ENCODE measurements at regions not wholly inside any gene's neighbourhood (a gene's known extent, or its start where the extent isn't known, plus 50 kb on each side); places are given as distances from the start of the nearest gene placed in this dataset.

DNA sequence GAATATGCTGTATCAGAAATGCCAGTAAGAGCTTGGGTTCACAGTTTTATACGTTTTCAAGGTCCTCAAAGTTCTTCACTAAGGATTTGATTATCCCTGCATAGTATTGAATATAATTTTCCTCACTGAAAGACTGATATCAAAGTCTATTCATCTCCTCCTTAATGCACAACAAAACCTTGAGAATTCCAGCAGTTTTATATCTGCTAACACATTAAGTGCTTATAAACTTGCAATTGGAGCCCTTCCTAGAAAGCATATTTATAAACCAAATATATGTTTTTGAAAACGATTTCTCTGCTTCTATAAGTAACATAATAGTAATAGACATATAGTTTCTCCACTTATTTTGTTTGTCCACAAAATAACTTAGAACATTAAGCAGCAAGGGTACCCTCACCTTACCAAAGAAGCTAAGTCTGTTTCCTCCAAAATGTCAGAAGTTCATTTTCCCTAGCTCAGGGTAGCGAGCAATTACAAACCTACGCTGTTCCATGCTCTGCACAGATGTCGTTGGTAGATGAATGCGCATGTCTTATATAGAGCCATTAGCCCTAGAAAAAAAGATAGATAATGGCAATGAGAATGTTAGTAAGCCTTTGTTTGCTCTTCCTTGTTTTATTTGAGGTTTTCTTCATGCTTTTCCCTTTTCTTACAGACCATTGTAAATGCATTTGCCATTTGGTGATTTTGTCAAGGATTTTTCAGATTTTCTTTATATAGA lies 213.2 kb downstream of the RBM43 start:
- TF ChIP-seq CTCF (IDR thresholded peaks at IDR 0.05; ENCODE audit: extremely low read depth in 1 of 2, insufficient read depth in 1 of 2, low read depth in 1 of 2, low read length in 2 of 2) (no peak), MAX (IDR thresholded peaks at IDR 0.05; ENCODE audit: insufficient read depth, insufficient read length) (no peak), POLR2AphosphoS5 (IDR thresholded peaks at IDR 0.05; ENCODE audit: insufficient read depth, low read depth, low read length) (no peak), EZH2 (IDR thresholded peaks at IDR 0.05; ENCODE audit: borderline replicate concordance, low read depth, low read length, severe bottlenecking) (no peak), POLR2A (IDR thresholded peaks at IDR 0.05; ENCODE audit: low read depth, low read length) (no peak), FOS (IDR thresholded peaks at IDR 0.05; ENCODE audit: borderline replicate concordance, insufficient read depth, low read length) (no peak)

Data from endothelial cell of umbilical vein (primary cell).